ENCODE measurements at regions not wholly inside any gene's neighbourhood (a gene's known extent, or its start where the extent isn't known, plus 50 kb on each side); places are given as distances from the start of the nearest gene placed in this dataset.
"Not testable (repeated sequence)": the region's sequence is repeated elsewhere in the genome, so short reads cannot be mapped to it uniquely, and the experiment has no call there.

GRCh38 chr3:757711-758110 lies 335.1 kb upstream of the CNTN6 start:
- no peak overlapping the region for H3K4me3 ChIP-seq (ENCODE audit: low read depth, low read length)
- no peak for DNase-seq (ENCODE audit: low read depth)
- TF ChIP-seq CTCF (IDR thresholded peaks at IDR 0.05; ENCODE audit: low read depth, low read length, missing control alignments) = no peak

GRCh38 chr3:759106-759505 lies 333.7 kb upstream of the CNTN6 start:
- no peak for TF ChIP-seq CTCF (IDR thresholded peaks at IDR 0.05; ENCODE audit: low read depth, low read length, missing control alignments)
- no peak for DNase-seq (ENCODE audit: low read depth)
- no peak overlapping the region for H3K4me3 ChIP-seq (ENCODE audit: low read depth, low read length)

- DNase-seq (ENCODE audit: low read depth); H3K4me3 ChIP-seq (ENCODE audit: low read depth, low read length): not testable (repeated sequence)
Observed at GRCh38 chr3:773433-773832, 319.4 kb upstream of the CNTN6 start.

GRCh38 chr3:775178-775880 lies 317.5 kb upstream of the CNTN6 start:
- TF ChIP-seq CTCF (IDR thresholded peaks at IDR 0.05; ENCODE audit: low read depth, low read length, missing control alignments) = no peak
- no peak for DNase-seq (ENCODE audit: low read depth)
- no peak overlapping the region for H3K4me3 ChIP-seq (ENCODE audit: low read depth, low read length)

- no peak overlapping the region for H3K4me3 ChIP-seq (ENCODE audit: low read depth, low read length)
- no peak for DNase-seq (ENCODE audit: low read depth)
- no peak for TF ChIP-seq CTCF (IDR thresholded peaks at IDR 0.05; ENCODE audit: low read depth, low read length, missing control alignments)
Observed at GRCh38 chr3:780505-780904, 312.3 kb upstream of the CNTN6 start.

GRCh38 chr3:791442-791841 lies 301.4 kb upstream of the CNTN6 start:
- no peak for DNase-seq (ENCODE audit: low read depth)
- TF ChIP-seq CTCF (IDR thresholded peaks at IDR 0.05; ENCODE audit: low read depth, low read length, missing control alignments) = no peak
- no peak overlapping the region for H3K4me3 ChIP-seq (ENCODE audit: low read depth, low read length)

- no peak overlapping the region for H3K4me3 ChIP-seq (ENCODE audit: low read depth, low read length)
- no peak for DNase-seq (ENCODE audit: low read depth)
- TF ChIP-seq CTCF (IDR thresholded peaks at IDR 0.05; ENCODE audit: low read depth, low read length, missing control alignments) = no peak
Observed at GRCh38 chr3:792630-793029, 300.2 kb upstream of the CNTN6 start.

Measured in GM12864 (cell line).